Esophagus squamous epithelium (tissue), 5 donors: ENCODE measurements at regions not wholly inside any gene's neighbourhood (a gene's known extent, or its start where the extent isn't known, plus 50 kb on each side); places are given as distances from the start of the nearest gene placed in this dataset.

Experiments used
- DNase-seq: peaks from one replicate; lab custom pipeline; 2025; lab: John Stamatoyannopoulos, UW
- H3K27ac ChIP-seq, 4 donors: fragments of 200-600 bp; sonication (generic); one replicate each; pipeline ENCODE4 v1.5.1; 2016 to 2019; ENCODE audit warnings: mild to moderate bottlenecking in 1 of 4
- H3K27me3 ChIP-seq, 4 donors: fragments of 200-600 bp; sonication (generic); 1 replicate in 3 of 4; 2 replicates in 1 of 4; pipeline versions ENCODE4 v1.5.1 to v1.6.0; 2017 to 2021; ENCODE audit warnings: antibody characterized with exemption in 1 of 4
- H3K36me3 ChIP-seq, 3 donors: fragments of 200-600 bp; sonication (generic); one replicate each; pipeline ENCODE4 v1.5.1; 2016 to 2019
- H3K4me1 ChIP-seq, 3 donors: fragments of 200-600 bp; sonication (generic); one replicate each; pipeline ENCODE4 v1.5.1; 2017 to 2019
- H3K4me3 ChIP-seq, 4 donors: fragments of 200-600 bp; sonication (generic); 1 replicate in 3 of 4; 2 replicates in 1 of 4; pipeline ENCODE4 v1.5.1; 2016 to 2019; ENCODE audit warnings: mild to moderate bottlenecking in 2 of 4, moderate library complexity in 1 of 4
- H3K9me3 ChIP-seq, 3 donors: fragments of 200-600 bp; sonication (generic); one replicate each; pipeline ENCODE4 v1.5.1; 2016 to 2019
- POLR2A ChIP-seq, 4 donors: fragments of 450-650 bp; IDR thresholded peaks; one replicate each; pipeline ENCODE4 v1.6.1; 2017; ENCODE audit warnings: antibody characterized with exemption in 4 of 4, mild to moderate bottlenecking in 4 of 4, moderate library complexity in 3 of 4
- WGBS, 2 donors: methylation state at CpG; one replicate each; pipeline ENCODE4 v1.1.5; 2018; 5-methylcytosine and 5-hydroxymethylcytosine counted together
- intact Hi-C: fragments of 100-400 bp; cut with DNase I; formaldehyde crosslinking; loops from one replicate; pipeline ENCODE4 v1.15.0; 2022
- TF ChIP-seq, protein P1 (sequence below), 6 experiments: fragments of 450-650 bp in 4 of 6; fragments of 200-600 bp in 2 of 6; sonication (generic) in 2 of 6; IDR thresholded peaks; one replicate each; pipeline ENCODE4 v1.5.1; 2016 to 2019; ENCODE audit warnings: antibody characterized with exemption in 6 of 6, mild to moderate bottlenecking in 4 of 6, moderate library complexity in 4 of 6
- donor health status: DM: yes; HTN: yes; CAD: no.

DNA sequence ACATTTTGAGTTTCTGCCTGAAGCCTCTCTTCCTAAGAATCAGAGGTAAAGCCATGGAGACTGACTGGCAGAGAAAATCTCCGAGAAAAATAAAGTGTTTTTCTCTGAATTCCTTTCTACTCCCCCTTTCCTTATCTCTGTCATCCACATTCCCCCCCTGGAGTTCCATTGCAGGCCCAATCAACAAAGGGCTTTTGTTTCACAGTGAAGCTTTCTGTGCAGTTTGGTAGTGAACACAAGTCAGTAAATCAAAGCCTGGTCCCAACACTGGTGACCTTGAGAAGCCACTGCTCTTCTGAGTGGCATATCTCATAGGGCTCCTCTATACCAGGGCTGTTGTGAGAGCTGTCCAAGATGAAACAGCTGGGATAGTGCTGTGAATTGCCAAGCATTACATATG lies 228.4 kb downstream of the SEC16B start:
- Histone ChIP-seq H3K36me3 (no peaks in the 10 kb centered on the region), H3K27me3 (no peaks in the 10 kb centered on the region), H3K9me3 (no peaks in the 10 kb centered on the region), H3K27ac (no peak overlapping the region), H3K4me3 (no peak overlapping the region), H3K4me1 (no peaks in the 10 kb centered on the region)
- intact Hi-C loops: no loop called here
- 7 to 21% methylated on average over 1 of the region's 1 CpG for WGBS, 2 donors
- no peak for DNase-seq
- TF ChIP-seq, protein P1, sequence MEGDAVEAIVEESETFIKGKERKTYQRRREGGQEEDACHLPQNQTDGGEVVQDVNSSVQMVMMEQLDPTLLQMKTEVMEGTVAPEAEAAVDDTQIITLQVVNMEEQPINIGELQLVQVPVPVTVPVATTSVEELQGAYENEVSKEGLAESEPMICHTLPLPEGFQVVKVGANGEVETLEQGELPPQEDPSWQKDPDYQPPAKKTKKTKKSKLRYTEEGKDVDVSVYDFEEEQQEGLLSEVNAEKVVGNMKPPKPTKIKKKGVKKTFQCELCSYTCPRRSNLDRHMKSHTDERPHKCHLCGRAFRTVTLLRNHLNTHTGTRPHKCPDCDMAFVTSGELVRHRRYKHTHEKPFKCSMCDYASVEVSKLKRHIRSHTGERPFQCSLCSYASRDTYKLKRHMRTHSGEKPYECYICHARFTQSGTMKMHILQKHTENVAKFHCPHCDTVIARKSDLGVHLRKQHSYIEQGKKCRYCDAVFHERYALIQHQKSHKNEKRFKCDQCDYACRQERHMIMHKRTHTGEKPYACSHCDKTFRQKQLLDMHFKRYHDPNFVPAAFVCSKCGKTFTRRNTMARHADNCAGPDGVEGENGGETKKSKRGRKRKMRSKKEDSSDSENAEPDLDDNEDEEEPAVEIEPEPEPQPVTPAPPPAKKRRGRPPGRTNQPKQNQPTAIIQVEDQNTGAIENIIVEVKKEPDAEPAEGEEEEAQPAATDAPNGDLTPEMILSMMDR (IDR thresholded peaks at IDR 0.05): no peak

- Histone ChIP-seq H3K4me3 (no peak overlapping the region), H3K4me1 (no peaks in the 10 kb centered on the region), H3K36me3 (no peaks in the 10 kb centered on the region), H3K27ac (no peak overlapping the region), H3K9me3 (no peaks in the 10 kb centered on the region), H3K27me3 (no peaks in the 10 kb centered on the region)
- WGBS, 2 donors: 65 to 81% methylated on average over 2 of the region's 2 CpGs
- DNase-seq: no peak
- intact Hi-C loops: no loop called here
- TF ChIP-seq, protein P1 (IDR thresholded peaks at IDR 0.05): no peak
- no peak for TF ChIP-seq POLR2A (IDR thresholded peaks at IDR 0.05)
These were observed 230.1 kb downstream of the SEC16B start for GRCh38 chr1:177739780-177740179.

DNA sequence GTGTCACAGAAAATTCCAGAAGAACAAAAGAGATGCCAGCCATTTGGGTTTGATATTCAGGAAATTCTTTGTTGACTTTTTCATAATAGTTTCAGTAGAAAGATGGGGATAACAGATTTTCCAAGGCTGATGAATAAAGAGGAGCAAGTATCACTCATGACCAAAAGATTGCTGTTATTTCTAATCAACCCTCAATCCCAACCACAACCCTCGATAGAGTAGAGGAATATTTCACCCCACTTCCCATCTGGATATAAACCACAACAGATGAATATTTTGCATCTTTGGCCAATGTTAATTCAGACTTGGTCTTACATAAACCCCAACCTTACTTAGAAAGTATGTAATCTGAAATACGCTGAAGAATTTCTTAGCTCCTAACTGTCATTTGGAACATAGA lies 232.4 kb downstream of the SEC16B start:
- no peak overlapping the region for H3K4me3 ChIP-seq
- intact Hi-C loops: no loop called here
- H3K9me3 ChIP-seq: no peaks in the 10 kb centered on the region
- H3K36me3 ChIP-seq: no peaks in the 10 kb centered on the region
- DNase-seq: no peak
- no peaks in the 10 kb centered on the region for H3K27me3 ChIP-seq
- TF ChIP-seq, protein P1 (IDR thresholded peaks at IDR 0.05): no peak
- no peak for TF ChIP-seq POLR2A (IDR thresholded peaks at IDR 0.05)
- WGBS, 2 donors: 78 to 91% methylated on average over 2 of the region's 2 CpGs
- H3K27ac ChIP-seq: no peak overlapping the region
- H3K4me1 ChIP-seq: no peaks in the 10 kb centered on the region

GRCh38 chr1:177732178-177732577 lies 237.7 kb downstream of the SEC16B start:
- intact Hi-C loops: no loop called here
- Histone ChIP-seq H3K36me3 (no peaks in the 10 kb centered on the region), H3K4me3 (no peak overlapping the region), H3K27me3 (no peaks in the 10 kb centered on the region), H3K27ac (no peak overlapping the region), H3K4me1 (no peaks in the 10 kb centered on the region), H3K9me3 (no peaks in the 10 kb centered on the region)
- DNase-seq: no peak
- no peak for TF ChIP-seq POLR2A (IDR thresholded peaks at IDR 0.05)
- TF ChIP-seq, protein P1 (IDR thresholded peaks at IDR 0.05): no peak
- WGBS, 2 donors: 60 to 73% methylated on average over 7 of the region's 7 CpGs

DNA sequence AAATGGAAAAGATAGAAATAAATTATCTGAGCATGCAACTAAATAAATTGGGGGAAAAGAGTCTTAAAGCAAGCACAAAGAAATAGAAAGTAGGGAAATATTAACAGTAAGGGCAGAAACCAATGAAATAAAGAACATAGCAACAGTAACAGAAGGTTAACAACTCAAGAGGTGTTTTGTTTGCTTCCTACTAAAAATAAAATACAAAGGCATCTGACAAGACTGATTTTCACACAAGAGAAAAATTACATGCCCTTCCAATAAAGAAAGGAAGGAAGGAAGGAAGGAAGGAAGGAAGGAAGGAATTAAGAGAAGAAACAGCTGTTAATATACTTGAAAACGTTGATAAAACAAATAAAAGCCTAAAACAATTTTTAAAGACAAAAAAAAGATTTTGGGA lies 240.2 kb downstream of the SEC16B start:
- intact Hi-C loops: no loop called here
- Histone ChIP-seq H3K36me3 (no peaks in the 10 kb centered on the region), H3K4me1 (no peaks in the 10 kb centered on the region), H3K27me3 (no peaks in the 10 kb centered on the region), H3K4me3 (no peak overlapping the region), H3K27ac (no peak overlapping the region), H3K9me3 (peaks cover 0 to 7% (median 0%) of the 10 kb centered on the region in 3 donors)
- no peak for DNase-seq
- WGBS, 2 donors: 4 to 9% methylated on average over 1 of the region's 1 CpG
- TF ChIP-seq, protein P1 (IDR thresholded peaks at IDR 0.05): no peak
- no peak for TF ChIP-seq POLR2A (IDR thresholded peaks at IDR 0.05)
